HCT116 (cell line): ENCODE measurements at regions not wholly inside any gene's neighbourhood (a gene's known extent, or its start where the extent isn't known, plus 50 kb on each side); places are given as distances from the start of the nearest gene placed in this dataset.

ENCODE experiments used
- ATAC-seq: fragments of 200-7000 bp; cut with Tn5 transposase; 2 replicates; pipeline ENCODE4 v1.9.1; 2020; ENCODE audit warnings: mild to moderate bottlenecking, moderate library complexity
- BruUV-seq: library from RNA; stranded (reverse); fragments of 400-500 nt; replicated peaks from 2 replicates; lab custom pipeline; 2021; lab: Mats Ljungman, UMichigan
- CTCF ChIA-PET: fragments of 300-600 bp; sonication (Branson Sonifier 250); formaldehyde crosslinking; loops from one replicate; lab custom pipeline; 2021; ENCODE audit warnings: antibody characterized with exemption; lab: Charles Lee
- POLR2A ChIA-PET: fragments of 300-600, 350-600 bp; sonication (Branson Sonifier 250); formaldehyde crosslinking; loops from one replicate; lab custom pipeline; 2021; ENCODE audit warnings: antibody characterized with exemption; lab: Charles Lee
- RAD21 ChIA-PET, 2 experiments: fragments of 300-600 bp; sonication (Branson Sonifier 250); formaldehyde crosslinking; loops; one replicate each; lab custom pipeline; 2023; ENCODE audit warnings: low total read pairs in 2 of 2; ENCODE audit not compliant: uncharacterized antibody in 2 of 2, unreplicated experiment in 2 of 2, low non-redundant PET in 1 of 2; lab: Charles Lee
- DNase-seq: peaks from one replicate; pipeline ENCODE4 v3.0.0-alpha.2; 2010; ENCODE audit warnings: low read depth, low spot score
- H2AFZ ChIP-seq: fragments of 200-600 bp; shearing (Covaris generic), sonication (generic); 2 replicates; pipeline ENCODE4 v1.6.1; 2017; ENCODE audit warnings: low read depth, mixed run types, mixed read lengths, antibody characterized with exemption, low read length; ENCODE audit not compliant: poor library complexity, severe bottlenecking
- H3K27ac ChIP-seq: 2 replicates; pipeline ENCODE4 v1.5.1; 2012; ENCODE audit warnings: low read depth, low read length
- H3K27me3 ChIP-seq: fragments of 200-600 bp; sonication (generic); 2 replicates; pipeline ENCODE4 v1.6.1; 2016; ENCODE audit warnings: mixed run types, low read length, mixed read lengths; ENCODE audit not compliant: insufficient read depth
- H3K36me3 ChIP-seq, 2 experiments: fragments of 200-500 bp in 1 of 2; fragments of 200-600 bp in 1 of 2; sonication (Bioruptor generic) in 1 of 2; sonication (generic) in 1 of 2; 2 replicates each; pipeline versions ENCODE4 v1.5.1 to v1.6.1; 2014 to 2016; ENCODE audit warnings: low read length in 2 of 2, inconsistent platforms in 1 of 2, mixed read lengths in 1 of 2, mixed run types in 1 of 2; ENCODE audit not compliant: insufficient read depth in 2 of 2, control insufficient read depth in 1 of 2
- H3K4me1 ChIP-seq, 2 experiments: fragments of 200-600 bp in 1 of 2; sonication (generic) in 1 of 2; 2 replicates each; pipeline versions ENCODE4 v1.5.1 to v1.6.1; 2012 to 2017; ENCODE audit warnings: low read length in 2 of 2, inconsistent platforms in 1 of 2, mild to moderate bottlenecking in 1 of 2, mixed read lengths in 1 of 2, mixed run types in 1 of 2, moderate library complexity in 1 of 2; ENCODE audit not compliant: insufficient read depth in 2 of 2, control insufficient read depth in 1 of 2
- H3K4me2 ChIP-seq: fragments of 200-600 bp; sonication (generic); 2 replicates; pipeline ENCODE4 v1.6.1; 2017; ENCODE audit warnings: mixed run types, low read length, mixed read lengths
- H3K4me3 ChIP-seq, 2 experiments: fragments of 200-600 bp in 1 of 2; sonication (generic) in 1 of 2; replicated peaks in 1 of 2; 2 replicates each; pipeline ENCODE4 v1.5.1; 2011 to 2016; ENCODE audit warnings: low read length in 2 of 2, control low read depth in 1 of 2, low read depth in 1 of 2, mild to moderate bottlenecking in 1 of 2, mixed read lengths in 1 of 2, mixed run types in 1 of 2
- H3K79me2 ChIP-seq: fragments of 200-600 bp; sonication (generic); 2 replicates; pipeline ENCODE4 v1.6.1; 2017; ENCODE audit warnings: mild to moderate bottlenecking, mixed run types, low read length, moderate library complexity, mixed read lengths; ENCODE audit not compliant: insufficient read depth
- H3K9ac ChIP-seq: fragments of 200-600 bp; sonication (generic); 2 replicates; pipeline ENCODE4 v1.6.1; 2016; ENCODE audit warnings: low read length, mixed read lengths
- H3K9me2 ChIP-seq: fragments of 200-600 bp; sonication (generic), shearing (Covaris generic); 2 replicates; pipeline ENCODE4 v1.6.1; 2017; ENCODE audit warnings: mixed run types, mild to moderate bottlenecking, moderate library complexity; ENCODE audit not compliant: insufficient read depth
- H3K9me3 ChIP-seq, 2 experiments: fragments of 200-500 bp in 1 of 2; fragments of 200-600 bp in 1 of 2; sonication (Bioruptor generic) in 1 of 2; sonication (generic) in 1 of 2; 2 replicates each; pipeline ENCODE4 v1.6.1; 2014 to 2017; ENCODE audit warnings: low read length in 2 of 2, mixed read lengths in 2 of 2, inconsistent platforms in 1 of 2, low read depth in 1 of 2, mild to moderate bottlenecking in 1 of 2, mixed run types in 1 of 2, moderate library complexity in 1 of 2; ENCODE audit not compliant: control insufficient read depth in 1 of 2, insufficient read depth in 1 of 2
- H4K20me1 ChIP-seq: fragments of 200-600 bp; sonication (generic), shearing (Covaris generic); 2 replicates; pipeline ENCODE4 v1.6.1; 2017; ENCODE audit warnings: mixed run types, mild to moderate bottlenecking, moderate library complexity; ENCODE audit not compliant: insufficient read depth
- CEBPB ChIP-seq: IDR thresholded peaks from 2 replicates; pipeline ENCODE4 v1.6.1; 2012; ENCODE audit warnings: low read depth
- ELF1 ChIP-seq: IDR thresholded peaks from 2 replicates; pipeline ENCODE4 v1.6.1; 2012; ENCODE audit warnings: low read depth, borderline replicate concordance
- EZH2phosphoT487 ChIP-seq: fragments of 200-600 bp; IDR thresholded peaks from 2 replicates; pipeline ENCODE4 v1.6.1; 2018; ENCODE audit warnings: antibody characterized with exemption, borderline replicate concordance
- FOSL1 ChIP-seq: IDR thresholded peaks from 2 replicates; pipeline ENCODE4 v1.6.1; 2012; ENCODE audit warnings: low read depth
- JUND ChIP-seq: IDR thresholded peaks from 2 replicates; pipeline ENCODE4 v1.6.1; 2012
- MAX ChIP-seq: IDR thresholded peaks from 2 replicates; pipeline ENCODE4 v1.6.1; 2012
- POLR2A ChIP-seq: IDR thresholded peaks from 2 replicates; pipeline ENCODE4 v1.7.0; 2011; ENCODE audit warnings: borderline replicate concordance; ENCODE audit not compliant: insufficient read depth, insufficient read length; ENCODE audit errors: extremely low read depth
- REST ChIP-seq: IDR thresholded peaks from 2 replicates; pipeline ENCODE4 v1.6.1; 2012; ENCODE audit warnings: low read depth
- SIN3A ChIP-seq: IDR thresholded peaks from 2 replicates; pipeline ENCODE4 v1.6.1; 2012; ENCODE audit warnings: low read depth
- SP1 ChIP-seq: IDR thresholded peaks from 2 replicates; pipeline ENCODE4 v1.6.1; 2012; ENCODE audit warnings: low read depth
- SRF ChIP-seq: IDR thresholded peaks from 2 replicates; pipeline ENCODE4 v1.6.1; 2012; ENCODE audit warnings: low read depth
- ZBTB33 ChIP-seq: IDR thresholded peaks from 2 replicates; pipeline ENCODE4 v1.6.1; 2011; ENCODE audit warnings: mild to moderate bottlenecking, low read length, moderate library complexity; ENCODE audit not compliant: insufficient replicate concordance; ENCODE audit errors: extremely low read depth
- ZFX ChIP-seq: fragments of 450-650 bp; IDR thresholded peaks from 2 replicates; pipeline ENCODE4 v1.6.1; 2017
- ZNF274 ChIP-seq: fragments of 200-500 bp; sonication (Bioruptor generic); IDR thresholded peaks from 2 replicates; pipeline ENCODE4 v1.6.1; 2014; ENCODE audit warnings: mild to moderate bottlenecking, low read depth, low read length, inconsistent platforms
- intact Hi-C: fragments of 100-400 bp; cut with micrococcal nuclease; formaldehyde crosslinking; loops from 2 replicates; pipeline ENCODE4 v1.10.0; 2022

- ATAC-seq (no peak), DNase-seq (no peak)
- Histone ChIP-seq H3K4me2 (no peak overlapping the region), H3K4me3 (no peak overlapping the region), H3K27ac (no peak overlapping the region), H3K9me2 (no peaks in the 10 kb centered on the region), H2AFZ (no peak overlapping the region), H3K79me2 (no peaks in the 10 kb centered on the region), H4K20me1 (no peaks in the 10 kb centered on the region), H3K4me1 (peaks cover 0 to 18% of the 10 kb centered on the region in 2 experiments; a peak in 2 of 4 replicates), H3K27me3 (no peaks in the 10 kb centered on the region), H3K9ac (no peak overlapping the region), H3K9me3 (no peaks in the 10 kb centered on the region), H3K36me3 (no peaks in the 10 kb centered on the region)
- BruUV-seq = no TSS peak
- RAD21 ChIA-PET = no interaction called here
- intact Hi-C loops = no loop called here
- CTCF ChIA-PET = no interaction called here
- TF ChIP-seq REST = no peak
- TF ChIP-seq EZH2phosphoT487 = no peak
- TF ChIP-seq SRF = no peak
- no peak for TF ChIP-seq POLR2A
- no peak for TF ChIP-seq SIN3A
- TF ChIP-seq SP1 = no peak
- TF ChIP-seq CEBPB = no peak
- no peak for TF ChIP-seq ZFX
- TF ChIP-seq ZBTB33 = no peak
- TF ChIP-seq MAX = no peak
- TF ChIP-seq ZNF274 = no peak
- no peak for TF ChIP-seq JUND
- no peak for TF ChIP-seq FOSL1
- TF ChIP-seq ELF1 = no peak
- POLR2A ChIA-PET = no interaction called here
Observed at GRCh38 chrX:150052226-150052625, 113.9 kb upstream of the EOLA2 start.
